Daoy (cell line): ENCODE measurements at regions not wholly inside any gene's neighbourhood (a gene's known extent, or its start where the extent isn't known, plus 50 kb on each side); places are given as distances from the start of the nearest gene placed in this dataset.
"Not testable (repeated sequence)": the region's sequence is repeated elsewhere in the genome, so short reads cannot be mapped to it uniquely, and the experiment has no call there.

Experiments used
- DNase-seq: peaks from one replicate; pipeline ENCODE4 v3.0.0-alpha.2; 2015; ENCODE audit warnings: low read depth

- DNase-seq, result no peak
Measured at GRCh38 chr6:168177103-168177891, 98.3 kb upstream of the FRMD1 start.

GRCh38 chr6:168171673-168172353, 92.8 kb upstream of the FRMD1 start:
- DNase-seq, result no peak

GRCh38 chr6:168170841-168171601, 92.0 kb upstream of the FRMD1 start:
- DNase-seq, result no peak

GRCh38 chr6:168169624-168170023, 90.6 kb upstream of the FRMD1 start:
- DNase-seq, result no peak

GRCh38 chr6:168168936-168169335, 89.9 kb upstream of the FRMD1 start:
- not testable (repeated sequence) for DNase-seq

GRCh38 chr6:168168330-168168729, 89.3 kb upstream of the FRMD1 start:
- DNase-seq, result not testable (repeated sequence)

GRCh38 chr6:168167431-168168315, 88.7 kb upstream of the FRMD1 start:
- DNase-seq, result no peak

GRCh38 chr6:168166627-168167026, 87.6 kb upstream of the FRMD1 start:
- DNase-seq, result no peak

- no peak for DNase-seq
Measured at GRCh38 chr6:168165891-168166290, 86.9 kb upstream of the FRMD1 start.

GRCh38 chr6:168165373-168165772, 86.4 kb upstream of the FRMD1 start:
- DNase-seq, result peak; percentile 13

- no peak for DNase-seq
Measured at GRCh38 chr6:168164462-168165061, 85.5 kb upstream of the FRMD1 start.

- no peak for DNase-seq
Measured at GRCh38 chr6:168163096-168163731, 84.2 kb upstream of the FRMD1 start.

- DNase-seq, result no peak
Measured at GRCh38 chr6:168162366-168162765, 83.4 kb upstream of the FRMD1 start.

- no peak for DNase-seq
Measured at GRCh38 chr6:168161371-168161750, 82.3 kb upstream of the FRMD1 start.

GRCh38 chr6:168160506-168161370, 81.7 kb upstream of the FRMD1 start:
- no peak for DNase-seq

GRCh38 chr6:168159506-168159905, 80.5 kb upstream of the FRMD1 start:
- no peak for DNase-seq

GRCh38 chr6:168158980-168159349, 80.0 kb upstream of the FRMD1 start:
- DNase-seq, result no peak

GRCh38 chr6:168158213-168158979, 79.4 kb upstream of the FRMD1 start:
- no peak for DNase-seq
